CD14-positive monocyte (primary cell): ENCODE measurements at regions not wholly inside any gene's neighbourhood (a gene's known extent, or its start where the extent isn't known, plus 50 kb on each side); places are given as distances from the start of the nearest gene placed in this dataset.

ENCODE experiments used
- DNase-seq, 3 donors: peaks; one replicate each; pipeline ENCODE4 v3.0.0-alpha.2; 2011 to 2022
- H2AFZ ChIP-seq: 2 replicates; pipeline ENCODE4 v1.6.0; 2012; ENCODE audit warnings: mild to moderate bottlenecking, low read depth, low read length, inconsistent platforms; ENCODE audit not compliant: insufficient read depth, poor library complexity, severe bottlenecking
- H3K27ac ChIP-seq, 2 donors: 1 replicate in 1 of 2; 2 replicates in 1 of 2; pipeline ENCODE4 v1.5.1; 2012 to 2013; ENCODE audit warnings: low read length in 2 of 2, control low read depth in 1 of 2, inconsistent platforms in 1 of 2, low read depth in 1 of 2, mild to moderate bottlenecking in 1 of 2
- H3K27me3 ChIP-seq, 2 donors: one replicate each; pipeline versions ENCODE4 v1.6.0 to v1.6.1; 2011 to 2013; ENCODE audit warnings: low read length in 2 of 2; ENCODE audit not compliant: control insufficient read depth in 2 of 2, insufficient read depth in 2 of 2
- H3K36me3 ChIP-seq, 2 donors: replicated peaks in 1 of 2; 1 replicate in 1 of 2; 2 replicates in 1 of 2; pipeline versions ENCODE4 v1.5.1 to v1.6.1; 2012 to 2013; ENCODE audit warnings: low read length in 2 of 2, control low read depth in 1 of 2, inconsistent platforms in 1 of 2, mild to moderate bottlenecking in 1 of 2; ENCODE audit not compliant: insufficient read depth in 2 of 2, control insufficient read depth in 1 of 2
- H3K4me1 ChIP-seq, 2 donors: 1 replicate in 1 of 2; 2 replicates in 1 of 2; pipeline versions ENCODE4 v1.5.1 to v1.6.1; 2012 to 2013; ENCODE audit warnings: low read length in 2 of 2, control low read depth in 1 of 2, inconsistent platforms in 1 of 2, mild to moderate bottlenecking in 1 of 2, moderate library complexity in 1 of 2; ENCODE audit not compliant: insufficient read depth in 2 of 2, control insufficient read depth in 1 of 2
- H3K4me2 ChIP-seq: replicated peaks from 2 replicates; pipeline ENCODE3; 2012; ENCODE audit warnings: low read length, moderate library complexity, mild to moderate bottlenecking; ENCODE audit not compliant: poor library complexity, severe bottlenecking; ENCODE audit errors: extremely low read depth
- H3K4me3 ChIP-seq, 3 experiments: fragments of 200-600 bp in 1 of 3; sonication (generic) in 1 of 3; replicated peaks in 1 of 3; 1 replicate in 2 of 3; 2 replicates in 1 of 3; pipeline ENCODE4 v1.5.1; 2011 to 2013; ENCODE audit warnings: low read length in 3 of 3, mild to moderate bottlenecking in 3 of 3, control low read depth in 2 of 3, low read depth in 2 of 3, inconsistent platforms in 1 of 3, moderate library complexity in 1 of 3
- H3K79me2 ChIP-seq: 2 replicates; pipeline ENCODE4 v1.6.0; 2012; ENCODE audit warnings: mild to moderate bottlenecking, control low read depth, inconsistent platforms, low read length, moderate library complexity; ENCODE audit not compliant: insufficient read depth
- H3K9ac ChIP-seq: 2 replicates; pipeline ENCODE4 v1.6.0; 2017; ENCODE audit warnings: low read length, mild to moderate bottlenecking; ENCODE audit not compliant: insufficient read depth, poor library complexity, severe bottlenecking
- H3K9me3 ChIP-seq, 2 donors: replicated peaks in 1 of 2; 1 replicate in 1 of 2; 2 replicates in 1 of 2; pipeline versions ENCODE4 v1.5.1 to v1.6.1; 2012 to 2013; ENCODE audit warnings: low read length in 2 of 2, control low read depth in 1 of 2; ENCODE audit not compliant: control insufficient read depth in 1 of 2, insufficient read depth in 1 of 2
- H4K20me1 ChIP-seq: 2 replicates; pipeline ENCODE4 v1.6.0; 2012; ENCODE audit warnings: mild to moderate bottlenecking, low read length, control low read depth, moderate library complexity; ENCODE audit not compliant: insufficient read depth
- H3K27ac Mint-ChIP-seq, 7 donors: one replicate each; pipeline ENCODE4 v1.8.0; 2020; ENCODE audit warnings: mild to moderate bottlenecking in 7 of 7, mixed read lengths in 7 of 7, moderate library complexity in 6 of 7, inconsistent platforms in 2 of 7
- H3K27me3 Mint-ChIP-seq, 3 donors: one replicate each; pipeline ENCODE4 v1.8.0; 2021 to 2022; ENCODE audit warnings: low read depth in 3 of 3, mild to moderate bottlenecking in 3 of 3, mixed read lengths in 3 of 3, moderate library complexity in 3 of 3, inconsistent platforms in 1 of 3
- H3K36me3 Mint-ChIP-seq, 2 donors: one replicate each; pipeline ENCODE4 v1.8.0; 2020; ENCODE audit warnings: mixed read lengths in 2 of 2, inconsistent platforms in 1 of 2, mild to moderate bottlenecking in 1 of 2
- H3K4me1 Mint-ChIP-seq: one replicate; pipeline ENCODE4 v1.8.0; 2020; ENCODE audit warnings: mild to moderate bottlenecking, mixed read lengths
- H3K4me3 Mint-ChIP-seq, 2 donors: one replicate each; pipeline ENCODE4 v1.8.0; 2020; ENCODE audit warnings: mild to moderate bottlenecking in 2 of 2, mixed read lengths in 2 of 2, moderate library complexity in 1 of 2
- H3K9me3 Mint-ChIP-seq, 7 donors: one replicate each; pipeline ENCODE4 v1.8.0; 2020 to 2022; ENCODE audit warnings: mixed read lengths in 7 of 7, mild to moderate bottlenecking in 6 of 7, moderate library complexity in 6 of 7, inconsistent platforms in 2 of 7
- WGBS: methylation state at CpG from one replicate; pipeline ENCODE4 v1.1.5; 2013; ENCODE audit warnings: missing lambda C conversion rate; ENCODE audit not compliant: insufficient coverage; 5-methylcytosine and 5-hydroxymethylcytosine counted together
- intact Hi-C, 2 donors: fragments of 100-400 bp; cut with micrococcal nuclease; formaldehyde crosslinking; loops; one replicate each; pipeline versions ENCODE4 v1.15.0 to v1.15.1; 2023
- TF ChIP-seq, protein P1 (sequence below): fragments of 200-600 bp; IDR thresholded peaks from one replicate; pipeline ENCODE4 v1.8.0; 2022; ENCODE audit warnings: antibody characterized with exemption, mild to moderate bottlenecking

DNA sequence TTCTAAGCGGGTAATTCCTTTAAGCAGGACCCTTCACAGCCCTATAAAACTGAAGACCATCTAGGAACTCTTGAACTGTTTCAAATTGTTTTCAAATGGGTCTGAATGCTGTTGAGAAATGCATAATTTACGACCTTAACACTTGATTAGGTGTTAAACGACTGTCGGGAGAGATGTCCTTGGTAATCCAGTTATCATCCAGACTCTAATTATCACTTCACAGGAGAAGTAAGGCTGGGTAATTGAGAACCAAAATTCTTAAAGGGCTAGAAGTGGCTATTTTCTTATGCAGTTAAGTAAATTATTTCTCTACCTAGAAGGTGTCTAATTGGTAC, 276.7 kb upstream of the TBC1D5 start:
- Histone ChIP-seq H3K9ac (no peak overlapping the region), H3K36me3 (no peaks in the 10 kb centered on the region), H3K4me1 (no peaks in the 10 kb centered on the region), H3K79me2 (no peaks in the 10 kb centered on the region), H3K27me3 (no peaks in the 10 kb centered on the region), H4K20me1 (no peaks in the 10 kb centered on the region), H2AFZ (no peak overlapping the region), H3K9me3 (peaks cover 3 to 4% of the 10 kb centered on the region in 2 donors), H3K27ac (no peak overlapping the region), H3K4me2 (no peak overlapping the region), H3K4me3 (no peak overlapping the region)
- TF ChIP-seq, protein P1, sequence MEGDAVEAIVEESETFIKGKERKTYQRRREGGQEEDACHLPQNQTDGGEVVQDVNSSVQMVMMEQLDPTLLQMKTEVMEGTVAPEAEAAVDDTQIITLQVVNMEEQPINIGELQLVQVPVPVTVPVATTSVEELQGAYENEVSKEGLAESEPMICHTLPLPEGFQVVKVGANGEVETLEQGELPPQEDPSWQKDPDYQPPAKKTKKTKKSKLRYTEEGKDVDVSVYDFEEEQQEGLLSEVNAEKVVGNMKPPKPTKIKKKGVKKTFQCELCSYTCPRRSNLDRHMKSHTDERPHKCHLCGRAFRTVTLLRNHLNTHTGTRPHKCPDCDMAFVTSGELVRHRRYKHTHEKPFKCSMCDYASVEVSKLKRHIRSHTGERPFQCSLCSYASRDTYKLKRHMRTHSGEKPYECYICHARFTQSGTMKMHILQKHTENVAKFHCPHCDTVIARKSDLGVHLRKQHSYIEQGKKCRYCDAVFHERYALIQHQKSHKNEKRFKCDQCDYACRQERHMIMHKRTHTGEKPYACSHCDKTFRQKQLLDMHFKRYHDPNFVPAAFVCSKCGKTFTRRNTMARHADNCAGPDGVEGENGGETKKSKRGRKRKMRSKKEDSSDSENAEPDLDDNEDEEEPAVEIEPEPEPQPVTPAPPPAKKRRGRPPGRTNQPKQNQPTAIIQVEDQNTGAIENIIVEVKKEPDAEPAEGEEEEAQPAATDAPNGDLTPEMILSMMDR = no peak
- H3K27me3 Mint-ChIP-seq = no peaks in the 10 kb centered on the region
- H3K4me3 Mint-ChIP-seq = no peak overlapping the region
- no peak for DNase-seq
- no peaks in the 10 kb centered on the region for H3K4me1 Mint-ChIP-seq
- intact Hi-C loops = no loop called here
- H3K27ac Mint-ChIP-seq = no peak overlapping the region
- peaks cover 6 to 13% (median 8%) of the 10 kb centered on the region in 7 donors for H3K9me3 Mint-ChIP-seq
- no CpG with 5 or more reads among the region's 4 CpGs for WGBS
- no peaks in the 10 kb centered on the region for H3K36me3 Mint-ChIP-seq

DNA sequence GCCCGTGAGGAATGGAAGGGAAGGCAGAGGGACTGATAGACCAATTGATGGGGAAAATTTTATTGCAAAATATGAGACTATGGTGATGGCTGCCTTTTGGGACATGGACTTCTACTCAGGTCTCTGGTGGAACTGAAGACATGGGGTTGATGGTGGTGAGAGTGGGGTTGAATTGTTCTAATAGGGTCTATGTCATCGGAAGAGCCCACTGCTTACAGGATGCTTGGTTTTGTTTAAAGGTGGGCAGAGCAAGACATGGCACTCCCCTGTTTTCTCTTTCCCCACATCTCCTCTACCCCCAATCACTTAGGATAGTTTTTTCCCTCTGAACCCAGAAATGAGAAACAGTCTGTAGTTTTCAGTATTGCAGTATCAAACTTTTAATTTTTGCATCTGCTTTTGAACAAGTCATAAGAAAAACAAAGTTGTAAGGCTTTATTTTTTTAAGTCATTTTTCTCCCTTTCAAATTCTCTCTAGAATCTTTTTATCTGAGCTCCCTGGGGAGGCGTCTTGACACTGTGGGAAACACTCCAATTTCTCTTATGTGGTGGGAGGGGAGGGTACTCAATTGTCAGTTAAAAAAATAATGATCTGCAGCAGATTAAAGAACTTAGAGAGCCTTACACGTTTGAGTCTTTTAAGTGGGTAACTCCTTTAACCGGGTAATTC, 276.2 kb upstream of the TBC1D5 start:
- Mint-ChIP-seq H3K27ac (no peak overlapping the region), H3K27me3 (no peaks in the 10 kb centered on the region), H3K9me3 (peaks cover 6 to 13% (median 8%) of the 10 kb centered on the region in 7 donors), H3K4me3 (no peak overlapping the region), H3K4me1 (no peaks in the 10 kb centered on the region), H3K36me3 (no peaks in the 10 kb centered on the region)
- no peak overlapping the region for H3K9ac ChIP-seq
- no peaks in the 10 kb centered on the region for H3K27me3 ChIP-seq
- H3K4me3 ChIP-seq = no peak overlapping the region
- no peaks in the 10 kb centered on the region for H3K36me3 ChIP-seq
- no peak overlapping the region for H2AFZ ChIP-seq
- H4K20me1 ChIP-seq = no peaks in the 10 kb centered on the region
- H3K4me1 ChIP-seq = no peaks in the 10 kb centered on the region
- peaks cover 3 to 4% of the 10 kb centered on the region in 2 donors for H3K9me3 ChIP-seq
- no peak overlapping the region for H3K27ac ChIP-seq
- no peaks in the 10 kb centered on the region for H3K79me2 ChIP-seq
- intact Hi-C loops = no loop called here
- DNase-seq = no peak
- 83% methylated on average over 1 of the region's 5 CpGs for WGBS
- H3K4me2 ChIP-seq = no peak overlapping the region
- TF ChIP-seq, protein P1 = no peak
